Central memory CD8-positive, alpha-beta T cell (primary cell): ENCODE measurements at regions not wholly inside any gene's neighbourhood (a gene's known extent, or its start where the extent isn't known, plus 50 kb on each side); places are given as distances from the start of the nearest gene placed in this dataset.

ENCODE experiments used
- ATAC-seq: fragments of 150-1000 bp; cut with Tn5 transposase; replicated peaks from 2 replicates; pipeline ENCODE4 v1.10.0; 2022; ENCODE audit warnings: mild to moderate bottlenecking, moderate FRiP score, moderate number of reproducible peaks; ENCODE audit not compliant: poor library complexity, severe bottlenecking; ENCODE audit errors: extremely low read depth
- DNase-seq, 2 donors: peaks; one replicate each; pipeline ENCODE4 v3.0.0; 2021; ENCODE audit warnings: low spot score in 2 of 2
- H3K27ac Mint-ChIP-seq: one replicate; pipeline ENCODE4 v1.8.0; 2022; ENCODE audit warnings: low read depth, mild to moderate bottlenecking, moderate library complexity, mixed read lengths
- H3K27me3 Mint-ChIP-seq: one replicate; pipeline ENCODE4 v1.8.0; 2022; ENCODE audit warnings: mixed read lengths
- H3K36me3 Mint-ChIP-seq: one replicate; pipeline ENCODE4 v1.8.0; 2022; ENCODE audit warnings: mild to moderate bottlenecking, moderate library complexity, mixed read lengths; ENCODE audit not compliant: insufficient read depth
- H3K4me1 Mint-ChIP-seq: one replicate; pipeline ENCODE4 v1.8.0; 2022; ENCODE audit warnings: mixed read lengths
- H3K4me3 Mint-ChIP-seq: one replicate; pipeline ENCODE4 v1.8.0; 2022; ENCODE audit warnings: mild to moderate bottlenecking, moderate library complexity, mixed read lengths
- H3K9me3 Mint-ChIP-seq: one replicate; pipeline ENCODE4 v1.8.0; 2022; ENCODE audit warnings: mixed read lengths

DNA sequence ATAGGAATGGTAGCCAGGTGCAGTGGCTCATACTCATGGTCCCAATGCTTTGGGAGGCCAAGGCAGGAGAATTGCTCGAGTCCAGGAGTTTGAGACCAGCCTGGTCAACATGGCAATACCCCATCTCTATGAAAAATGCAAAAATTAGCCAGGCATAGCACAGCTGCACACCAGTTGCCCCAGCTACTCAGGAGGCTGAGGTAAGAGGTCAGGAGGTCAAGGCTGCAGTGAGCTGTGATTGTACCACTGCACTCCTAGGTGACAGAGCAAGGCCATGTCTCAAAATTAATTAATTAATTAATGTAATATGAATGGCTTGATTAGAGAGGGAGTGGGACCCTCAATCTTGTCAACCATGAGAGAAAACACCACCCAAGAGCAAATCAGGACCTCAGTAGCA is 198.7 kb upstream of the DUSP10 start:
- peaks cover 11% of the 10 kb centered on the region for H3K9me3 Mint-ChIP-seq
- H3K4me1 Mint-ChIP-seq, result no peaks in the 10 kb centered on the region
- ATAC-seq (no peak), DNase-seq (no peak)
- no peaks in the 10 kb centered on the region for H3K36me3 Mint-ChIP-seq
- no peak overlapping the region for H3K27ac Mint-ChIP-seq
- H3K4me3 Mint-ChIP-seq, result no peak overlapping the region
- H3K27me3 Mint-ChIP-seq, result no peaks in the 10 kb centered on the region

DNA sequence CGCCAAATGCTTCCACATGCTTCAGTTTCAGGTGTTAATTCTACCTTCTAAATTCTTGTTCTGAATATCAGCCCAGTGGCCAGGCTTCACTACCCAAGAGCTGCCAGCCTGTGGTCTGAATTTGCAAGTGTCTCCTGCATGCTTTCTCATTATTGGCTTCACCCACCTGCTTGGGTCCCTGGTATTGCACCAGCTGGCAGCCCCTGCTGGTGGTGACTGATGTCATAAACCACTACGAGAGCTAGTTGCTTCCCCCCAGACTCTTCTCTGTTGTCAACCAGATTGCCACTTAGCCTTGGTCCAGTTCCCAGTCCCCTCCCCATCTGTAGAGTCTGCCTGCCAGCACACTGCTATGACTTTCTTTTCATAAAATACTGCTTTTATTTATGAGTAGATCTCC is 197.7 kb upstream of the DUSP10 start:
- DNase-seq (no peak), ATAC-seq (peak; percentile 24)
- Mint-ChIP-seq H3K4me1 (no peaks in the 10 kb centered on the region), H3K36me3 (no peaks in the 10 kb centered on the region), H3K9me3 (peaks cover 6% of the 10 kb centered on the region), H3K27me3 (no peaks in the 10 kb centered on the region), H3K4me3 (no peak overlapping the region), H3K27ac (no peak overlapping the region)

DNA sequence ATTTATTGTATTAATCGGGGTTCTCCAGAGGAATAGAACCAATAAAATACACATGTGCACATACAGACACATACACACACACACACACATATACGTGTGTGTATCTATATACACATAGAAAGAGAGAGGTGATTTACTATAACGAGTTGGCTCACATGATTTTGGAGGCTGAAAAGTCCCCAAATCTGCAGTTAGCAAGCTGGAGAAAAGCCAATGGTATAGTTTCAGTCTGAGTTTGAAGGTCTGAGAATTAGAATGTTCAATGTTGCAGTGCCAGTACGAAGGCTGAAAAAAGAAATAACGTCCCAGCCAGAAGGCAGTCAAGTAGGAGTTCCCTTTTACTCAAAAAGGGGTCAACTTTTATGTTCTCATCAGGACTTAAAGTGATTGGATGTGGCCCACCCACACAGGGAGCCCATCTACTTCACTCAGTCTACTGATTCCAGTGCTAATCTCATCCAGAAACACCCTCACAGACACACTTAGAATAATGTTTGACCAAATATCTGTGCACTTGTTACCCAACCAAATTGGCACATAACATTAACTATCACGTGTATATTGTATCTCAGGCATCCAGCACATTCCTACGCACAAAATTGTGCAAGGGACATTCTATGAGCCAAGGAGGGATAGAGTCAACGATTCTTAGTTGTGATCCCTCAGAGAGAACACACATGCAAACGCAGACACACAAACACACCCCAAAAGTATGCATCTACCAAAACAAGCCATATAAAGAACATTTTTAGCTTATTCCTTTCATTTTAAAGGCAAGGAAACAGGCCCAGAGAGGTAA is 195.5 kb upstream of the DUSP10 start:
- Mint-ChIP-seq H3K9me3 (no peaks in the 10 kb centered on the region), H3K27me3 (no peaks in the 10 kb centered on the region), H3K36me3 (no peaks in the 10 kb centered on the region), H3K4me3 (no peak overlapping the region), H3K27ac (no peak overlapping the region), H3K4me1 (no peaks in the 10 kb centered on the region)
- DNase-seq (no peak), ATAC-seq (no peak)

DNA sequence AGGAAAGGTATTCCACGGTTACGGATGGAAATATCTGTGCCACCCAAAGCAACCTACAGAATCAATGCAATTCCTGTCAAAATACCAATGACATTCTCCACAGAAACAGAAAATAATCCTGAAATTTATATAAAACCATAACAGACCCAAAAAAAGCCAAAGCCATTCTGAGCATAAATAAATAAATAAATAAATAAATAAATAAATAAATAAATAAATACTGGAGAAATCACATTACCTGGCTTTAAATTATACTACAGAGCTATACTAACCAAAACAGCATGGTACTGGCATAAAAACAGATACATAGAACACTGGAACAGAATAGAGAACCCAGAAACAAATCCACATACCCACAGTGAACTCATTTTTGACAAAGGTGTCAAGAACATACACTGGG is 191.9 kb upstream of the DUSP10 start:
- H3K4me1 Mint-ChIP-seq, result no peaks in the 10 kb centered on the region
- DNase-seq, result no peak
- H3K36me3 Mint-ChIP-seq, result no peaks in the 10 kb centered on the region
- no peak overlapping the region for H3K27ac Mint-ChIP-seq
- no peaks in the 10 kb centered on the region for H3K9me3 Mint-ChIP-seq
- H3K4me3 Mint-ChIP-seq, result no peak overlapping the region
- H3K27me3 Mint-ChIP-seq, result no peaks in the 10 kb centered on the region
- no peak for ATAC-seq

DNA sequence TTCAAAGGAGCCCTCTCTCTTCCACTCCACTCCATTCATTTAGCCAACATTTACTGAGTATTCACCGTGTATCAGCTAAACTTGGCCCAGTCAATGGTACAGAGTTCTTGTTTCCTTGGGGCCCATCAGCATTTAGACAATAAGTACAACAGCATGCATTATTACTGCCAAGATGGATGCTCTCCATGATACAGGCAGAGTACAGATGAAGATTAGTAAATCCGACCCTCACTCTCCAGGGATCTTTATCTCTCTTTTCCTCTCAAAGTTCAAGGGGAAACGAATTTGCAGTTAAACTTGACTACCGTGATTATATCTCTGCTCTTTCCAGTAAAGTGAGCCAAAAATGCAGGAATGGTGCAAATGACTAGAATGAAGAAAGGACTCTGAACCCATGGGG is 184.6 kb upstream of the DUSP10 start:
- Mint-ChIP-seq H3K27ac (no peak overlapping the region), H3K4me1 (no peaks in the 10 kb centered on the region), H3K4me3 (no peak overlapping the region), H3K36me3 (no peaks in the 10 kb centered on the region), H3K27me3 (no peaks in the 10 kb centered on the region), H3K9me3 (no peaks in the 10 kb centered on the region)
- DNase-seq, result no peak
- no peak for ATAC-seq

DNA sequence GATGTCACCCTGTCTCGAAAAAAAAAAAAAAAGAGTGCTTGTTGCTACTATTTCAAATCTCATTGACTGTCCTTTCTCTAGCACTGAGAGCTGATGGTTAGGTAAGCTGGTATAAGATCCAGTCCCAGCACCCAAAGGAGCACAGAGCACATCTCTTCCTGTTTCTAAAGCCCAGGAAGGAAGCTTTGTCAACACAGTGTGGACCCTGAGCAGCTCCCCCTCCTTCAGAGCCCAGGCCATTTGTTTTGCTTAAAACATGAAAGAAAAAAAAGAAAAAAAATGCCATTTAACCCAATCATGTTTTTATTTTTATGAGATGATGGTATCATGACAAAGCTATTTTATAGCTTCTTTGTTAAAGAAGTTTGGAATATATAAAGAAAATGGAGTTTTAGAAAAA is 184.1 kb upstream of the DUSP10 start:
- Mint-ChIP-seq H3K9me3 (no peaks in the 10 kb centered on the region), H3K27me3 (no peaks in the 10 kb centered on the region), H3K36me3 (no peaks in the 10 kb centered on the region), H3K4me3 (no peak overlapping the region), H3K4me1 (no peaks in the 10 kb centered on the region), H3K27ac (no peak overlapping the region)
- DNase-seq (no peak), ATAC-seq (no peak)

DNA sequence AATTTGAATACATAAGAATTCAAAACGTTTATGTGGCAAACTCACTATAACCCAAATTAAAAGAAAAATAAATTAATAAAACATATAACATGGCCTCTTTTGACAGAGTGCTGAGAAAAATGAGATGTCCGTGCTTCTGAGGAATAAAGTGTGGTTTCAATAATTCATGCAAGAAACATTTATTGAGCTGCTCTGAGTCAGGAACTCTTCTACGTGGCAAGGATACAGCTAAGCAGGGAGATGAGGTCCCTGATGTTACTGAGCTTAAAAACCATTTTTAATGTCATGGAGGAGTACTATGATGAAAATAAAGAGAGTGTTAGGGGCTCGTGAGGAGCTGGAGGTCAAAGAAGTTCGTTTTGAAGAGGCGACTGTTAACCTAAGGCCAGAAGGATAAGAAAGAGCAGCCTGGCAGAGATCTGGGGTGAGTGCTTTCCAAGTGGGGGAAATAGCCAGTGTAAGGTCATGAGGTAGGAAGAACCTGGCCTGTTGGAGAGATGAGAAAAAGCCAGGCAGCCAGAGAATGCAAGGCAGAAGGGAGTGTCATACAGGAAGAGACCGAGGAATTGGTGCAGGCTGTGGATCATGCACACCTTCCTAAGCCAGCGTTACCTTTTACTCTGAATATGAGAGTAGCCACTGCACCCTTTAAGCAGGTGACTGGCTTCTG is 182.2 kb upstream of the DUSP10 start:
- H3K27ac Mint-ChIP-seq, result no peak overlapping the region
- no peak overlapping the region for H3K4me3 Mint-ChIP-seq
- no peaks in the 10 kb centered on the region for H3K36me3 Mint-ChIP-seq
- ATAC-seq (no peak), DNase-seq (no peak)
- no peaks in the 10 kb centered on the region for H3K9me3 Mint-ChIP-seq
- no peaks in the 10 kb centered on the region for H3K4me1 Mint-ChIP-seq
- H3K27me3 Mint-ChIP-seq, result no peaks in the 10 kb centered on the region

DNA sequence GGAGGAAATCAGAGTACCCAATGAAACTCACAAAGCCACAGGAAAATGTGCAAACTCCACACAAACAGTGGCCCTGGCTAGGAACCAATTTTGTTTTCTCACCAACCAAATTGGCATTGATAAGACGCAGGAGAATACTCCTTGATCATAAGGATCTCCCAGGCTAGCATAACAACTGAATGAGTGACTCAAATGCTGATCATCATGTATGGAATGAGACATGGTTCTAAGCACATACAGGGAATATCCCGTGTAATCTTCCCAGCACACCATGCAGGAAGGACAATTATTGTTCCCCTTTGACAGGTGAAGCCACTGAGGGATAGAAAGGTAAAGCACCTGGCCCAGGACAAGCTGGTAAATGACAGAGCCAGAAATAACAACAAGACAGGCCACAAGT is 180.0 kb upstream of the DUSP10 start:
- no peak overlapping the region for H3K27ac Mint-ChIP-seq
- no peak for ATAC-seq
- H3K9me3 Mint-ChIP-seq, result no peaks in the 10 kb centered on the region
- H3K27me3 Mint-ChIP-seq, result no peaks in the 10 kb centered on the region
- no peaks in the 10 kb centered on the region for H3K4me1 Mint-ChIP-seq
- no peak for DNase-seq
- no peaks in the 10 kb centered on the region for H3K36me3 Mint-ChIP-seq
- no peak overlapping the region for H3K4me3 Mint-ChIP-seq

DNA sequence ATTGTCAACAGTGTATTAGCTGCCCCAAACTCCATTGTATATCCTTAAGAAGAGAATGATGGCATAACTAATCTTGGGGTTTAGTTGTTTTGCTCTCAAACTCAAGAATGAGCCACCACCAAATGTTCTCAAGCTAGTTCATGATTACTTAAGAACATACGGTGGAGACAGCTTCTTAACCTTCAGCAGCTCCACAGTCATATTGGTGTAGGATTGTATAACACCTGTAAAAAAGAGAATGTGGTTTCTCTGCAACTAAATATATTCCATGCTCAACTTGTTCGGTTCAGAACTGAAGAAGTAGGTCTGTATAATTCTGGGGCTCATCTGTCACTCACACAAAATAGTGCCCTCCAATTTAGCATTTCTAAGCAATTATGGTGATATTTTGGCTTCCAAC is 177.9 kb upstream of the DUSP10 start:
- no peaks in the 10 kb centered on the region for H3K9me3 Mint-ChIP-seq
- no peak for DNase-seq
- no peak overlapping the region for H3K27ac Mint-ChIP-seq
- H3K4me3 Mint-ChIP-seq, result no peak overlapping the region
- H3K4me1 Mint-ChIP-seq, result no peaks in the 10 kb centered on the region
- no peak for ATAC-seq
- no peaks in the 10 kb centered on the region for H3K36me3 Mint-ChIP-seq
- H3K27me3 Mint-ChIP-seq, result no peaks in the 10 kb centered on the region

DNA sequence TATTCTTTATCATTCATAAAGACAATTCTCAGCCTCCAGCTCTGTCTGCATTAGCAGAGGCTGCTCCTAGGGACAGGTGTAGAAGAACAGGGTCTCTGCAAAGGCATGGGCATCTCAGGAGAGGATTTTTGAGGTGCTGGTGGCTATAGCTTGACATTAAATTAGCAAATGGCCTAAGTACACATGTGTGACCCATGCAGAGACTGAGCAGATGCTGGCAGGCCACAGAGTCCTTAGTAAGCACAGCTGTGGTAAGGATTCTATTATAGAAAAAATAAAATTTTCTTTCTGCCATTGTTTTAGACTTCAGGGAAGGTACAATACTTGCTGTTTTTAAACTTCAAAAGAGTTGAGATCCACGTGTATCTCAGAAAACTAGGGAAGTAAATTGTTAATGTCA is 177.5 kb upstream of the DUSP10 start:
- Mint-ChIP-seq H3K36me3 (no peaks in the 10 kb centered on the region), H3K4me1 (no peaks in the 10 kb centered on the region)

DNA sequence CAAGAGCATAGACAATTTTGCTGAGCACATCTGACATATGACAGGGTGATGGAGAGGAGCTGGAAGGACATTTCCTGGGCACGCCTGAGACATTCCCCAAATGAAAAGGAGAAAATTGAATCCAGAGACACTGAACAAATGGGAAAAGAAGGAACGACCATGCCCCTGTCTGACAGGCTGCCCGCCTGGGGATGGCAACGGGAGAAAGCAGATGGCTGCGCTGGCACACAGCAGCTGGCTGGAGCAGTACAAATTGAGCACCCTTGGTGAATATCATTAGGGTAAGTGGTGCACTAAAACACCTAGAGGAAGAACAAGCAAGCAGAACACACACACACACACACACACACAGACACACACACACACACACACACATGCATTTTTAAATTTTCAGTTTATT is 174.3 kb upstream of the DUSP10 start:
- DNase-seq (no peak), ATAC-seq (no peak)
- no peak overlapping the region for H3K27ac Mint-ChIP-seq
- H3K4me1 Mint-ChIP-seq, result no peaks in the 10 kb centered on the region
- no peaks in the 10 kb centered on the region for H3K9me3 Mint-ChIP-seq
- H3K4me3 Mint-ChIP-seq, result no peak overlapping the region
- no peaks in the 10 kb centered on the region for H3K27me3 Mint-ChIP-seq
- no peaks in the 10 kb centered on the region for H3K36me3 Mint-ChIP-seq

More for the DNA sequence above, 177.5 kb upstream of the DUSP10 start:
- H3K27me3 Mint-ChIP-seq, result no peaks in the 10 kb centered on the region
- H3K9me3 Mint-ChIP-seq, result no peaks in the 10 kb centered on the region
- DNase-seq, result no peak
- ATAC-seq, result no peak
- no peak overlapping the region for H3K4me3 Mint-ChIP-seq
- no peak overlapping the region for H3K27ac Mint-ChIP-seq

DNA sequence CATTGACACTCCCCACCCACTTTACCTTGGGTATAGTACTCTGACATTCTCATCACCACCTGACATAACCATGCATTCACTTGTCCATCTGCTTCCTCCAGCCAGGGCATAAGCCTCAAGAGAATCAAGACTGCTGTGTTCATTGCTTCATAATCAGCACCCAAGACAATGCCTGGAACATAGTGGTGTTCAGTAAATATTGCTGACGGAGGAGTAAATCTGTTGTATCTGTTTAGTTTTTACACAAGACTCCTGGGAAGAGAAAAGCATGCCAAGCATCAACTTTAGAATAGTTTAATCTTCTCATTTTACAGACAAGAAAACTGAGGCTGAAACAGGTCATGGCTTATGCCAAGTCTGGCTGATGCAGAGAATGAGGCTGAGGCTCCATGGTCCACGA is 173.9 kb upstream of the DUSP10 start:
- ATAC-seq (no peak), DNase-seq (no peak)
- Mint-ChIP-seq H3K27me3 (no peaks in the 10 kb centered on the region), H3K4me3 (no peak overlapping the region), H3K36me3 (no peaks in the 10 kb centered on the region), H3K27ac (no peak overlapping the region), H3K9me3 (no peaks in the 10 kb centered on the region), H3K4me1 (no peaks in the 10 kb centered on the region)

DNA sequence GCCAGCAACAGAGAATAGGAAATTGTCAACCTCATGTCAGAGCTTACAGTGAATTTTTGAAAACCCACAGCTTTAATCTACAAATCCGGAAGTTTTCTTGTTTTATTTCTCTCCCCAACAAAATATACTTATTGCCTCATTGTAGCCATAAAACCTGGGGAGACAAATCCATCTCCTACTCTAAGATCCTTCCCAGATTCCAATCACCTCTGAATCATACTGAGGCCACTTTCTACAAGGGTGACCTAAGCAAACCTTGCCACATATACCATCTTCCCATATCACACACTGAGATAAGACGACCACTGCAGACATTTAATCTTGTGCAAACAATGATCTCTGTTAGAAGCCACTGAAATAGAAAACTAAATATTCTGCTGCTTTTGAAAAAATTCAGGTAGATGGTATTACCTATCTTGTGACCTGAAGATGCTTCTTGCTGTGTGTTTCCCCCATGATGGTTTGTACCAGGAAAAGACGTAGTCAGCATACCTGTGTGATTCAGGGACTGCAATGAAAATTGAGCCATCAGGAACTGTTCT is 171.5 kb upstream of the DUSP10 start:
- no peak for ATAC-seq
- H3K27ac Mint-ChIP-seq, result no peak overlapping the region
- H3K9me3 Mint-ChIP-seq, result no peaks in the 10 kb centered on the region
- H3K4me1 Mint-ChIP-seq, result no peaks in the 10 kb centered on the region
- H3K4me3 Mint-ChIP-seq, result no peak overlapping the region
- no peaks in the 10 kb centered on the region for H3K36me3 Mint-ChIP-seq
- DNase-seq, result no peak
- no peaks in the 10 kb centered on the region for H3K27me3 Mint-ChIP-seq
